K562 (cell line): ENCODE measurements at regions not wholly inside any gene's neighbourhood (a gene's known extent, or its start where the extent isn't known, plus 50 kb on each side); places are given as distances from the start of the nearest gene placed in this dataset.

ENCODE experiments used
- ATAC-seq: fragments of 200-7000 bp; cut with Tn5 transposase; 3 replicates; pipeline ENCODE4 v1.9.1; 2020; ENCODE audit warnings: moderate library complexity
- BruUV-seq: library from RNA; stranded (reverse); fragments of 400-500 nt; replicated peaks from 2 replicates; lab custom pipeline; 2021; lab: Mats Ljungman, UMichigan
- CTCF ChIA-PET: fragments of 300-600 bp; formaldehyde crosslinking; extraction: SDS; loops from one replicate; lab custom pipeline; 2021; ENCODE audit warnings: low intra/inter-chr PET ratio; lab: Yijun Ruan, JAX
- POLR2A ChIA-PET: fragments of 300-600, 350-650 bp; sonication (Branson Sonifier 250); formaldehyde crosslinking; extraction: SDS; loops from one replicate; lab custom pipeline; 2021; ENCODE audit warnings: antibody characterized with exemption, inconsistent platforms; lab: Yijun Ruan, JAX
- DNase-seq, 4 experiments: peaks; one replicate each; pipeline versions ENCODE4 v3.0.0 to v3.0.0-alpha.2; 2011 to 2018; ENCODE audit warnings: low spot score in 3 of 4, mixed read lengths in 3 of 4; ENCODE audit errors: extremely low read depth in 1 of 4
- FAIRE-seq: peaks from 2 replicates; lab custom pipeline; 2011; peaks lifted over from hg19 to GRCh38; lab: Jason Lieb, UNC
- H2AFZ ChIP-seq: 2 replicates; pipeline ENCODE4 v1.6.0; 2011; ENCODE audit warnings: low read depth, low read length, control low read depth, inconsistent platforms
- H3K27ac ChIP-seq: fragments of 200-600 bp; 3 replicates; pipeline ENCODE4 v1.8.0; 2011; ENCODE audit warnings: low read depth, mild to moderate bottlenecking, control low read depth, inconsistent platforms, low read length, moderate library complexity, mixed read lengths; ENCODE audit errors: extremely low read depth
- H3K27me3 ChIP-seq, 2 experiments: fragments of 300-600 bp in 1 of 2; 2 replicates in 1 of 2; 3 replicates in 1 of 2; pipeline versions ENCODE4 v1.6.0 to v1.8.0; 2011; ENCODE audit warnings: inconsistent platforms in 2 of 2, low read length in 2 of 2, mild to moderate bottlenecking in 1 of 2, mixed read lengths in 1 of 2, moderate library complexity in 1 of 2; ENCODE audit not compliant: control insufficient read depth in 2 of 2, insufficient read depth in 2 of 2
- H3K36me3 ChIP-seq: fragments of 300-600 bp; 3 replicates; pipeline ENCODE4 v1.8.0; 2011; ENCODE audit warnings: mild to moderate bottlenecking, low read length, inconsistent platforms; ENCODE audit not compliant: control insufficient read depth, insufficient read depth
- H3K4me1 ChIP-seq, 2 experiments: fragments of 200-600 bp in 1 of 2; replicated peaks in 1 of 2; 2 replicates in 1 of 2; 3 replicates in 1 of 2; pipeline versions ENCODE4 v1.5.1 to v1.8.0; 2011; ENCODE audit warnings: inconsistent platforms in 2 of 2, low read length in 2 of 2, mild to moderate bottlenecking in 1 of 2, mixed read lengths in 1 of 2, moderate library complexity in 1 of 2; ENCODE audit not compliant: control insufficient read depth in 2 of 2, insufficient read depth in 2 of 2
- H3K4me2 ChIP-seq: 2 replicates; pipeline ENCODE4 v1.6.1; 2011; ENCODE audit warnings: low read length, control low read depth, inconsistent platforms, mixed read lengths; ENCODE audit not compliant: insufficient read depth
- H3K4me3 ChIP-seq: fragments of 200-600 bp; sonication (generic), shearing (Covaris generic); 2 replicates; pipeline ENCODE4 v1.5.1; 2016; ENCODE audit warnings: control low read depth, inconsistent platforms
- H3K79me2 ChIP-seq: fragments of 200-600 bp; 3 replicates; pipeline ENCODE4 v1.8.0; 2011; ENCODE audit warnings: low read length, inconsistent platforms; ENCODE audit not compliant: control insufficient read depth, insufficient read depth
- H3K9ac ChIP-seq, 2 experiments: 2 replicates each; pipeline versions ENCODE4 v1.6.0 to v1.6.1; 2011; ENCODE audit warnings: low read depth in 2 of 2, low read length in 2 of 2, control low read depth in 1 of 2, inconsistent platforms in 1 of 2, mild to moderate bottlenecking in 1 of 2, mixed read lengths in 1 of 2; ENCODE audit not compliant: insufficient read depth in 1 of 2
- H3K9me1 ChIP-seq: one replicate; pipeline ENCODE4 v1.6.0; 2011; ENCODE audit warnings: inconsistent platforms, mild to moderate bottlenecking, low read length, moderate library complexity; ENCODE audit not compliant: control insufficient read depth, insufficient read depth
- H3K9me3 ChIP-seq: replicated peaks from 2 replicates; pipeline ENCODE4 v1.5.1; 2011; ENCODE audit warnings: low read depth, low read length, inconsistent platforms; ENCODE audit not compliant: control insufficient read depth, insufficient read depth
- H4K20me1 ChIP-seq: replicated peaks from 2 replicates; pipeline ENCODE4 v1.6.1; 2011; ENCODE audit warnings: low read length, inconsistent platforms, mixed read lengths; ENCODE audit not compliant: control insufficient read depth, insufficient read depth
- FOXA3 ChIP-seq, 2 experiments: fragments of 450-650 bp in 1 of 2; sonication (generic) in 1 of 2; formaldehyde crosslinking; IDR thresholded peaks in 1 of 2; conservative IDR thresholded peaks in 1 of 2; 2 replicates each; pipeline versions ENCODE4 v1.4.0 to v1.8.0; 2020 to 2022; ENCODE audit warnings: mild to moderate bottlenecking in 2 of 2, missing genetic modification reagents in 1 of 2
- HNRNPLL ChIP-seq: fragments of 200-400 bp; formaldehyde crosslinking; IDR thresholded peaks from 2 replicates; pipeline ENCODE4 v1.6.1; 2017; ENCODE audit warnings: low read length, low read depth, mild to moderate bottlenecking; ENCODE audit not compliant: poor library complexity, severe bottlenecking
- MAFG ChIP-seq: fragments of 450-650 bp; conservative IDR thresholded peaks from 2 replicates; pipeline ENCODE4 v1.6.1; 2016; ENCODE audit warnings: missing genetic modification characterization, missing compliant biosample characterization
- MAZ ChIP-seq, 2 experiments: fragments of 450-650 bp in 1 of 2; sonication (generic) in 1 of 2; formaldehyde crosslinking; IDR thresholded peaks in 1 of 2; conservative IDR thresholded peaks in 1 of 2; 2 replicates each; pipeline versions ENCODE4 v1.4.0 to v1.5.0; 2020; ENCODE audit warnings: mild to moderate bottlenecking in 1 of 2, missing genetic modification reagents in 1 of 2
- MBD1 ChIP-seq: fragments of 250-450 bp; sonication (Bioruptor Pico); IDR thresholded peaks from 2 replicates; pipeline ENCODE4 v1.8.0; 2022; ENCODE audit warnings: inconsistent platforms
- MECOM ChIP-seq: fragments of 250-450 bp; sonication (Bioruptor Pico); IDR thresholded peaks from 2 replicates; pipeline ENCODE4 v1.8.0; 2022; ENCODE audit warnings: inconsistent platforms
- RBM14 ChIP-seq: fragments of 200-400 bp; formaldehyde crosslinking; IDR thresholded peaks from 2 replicates; pipeline ENCODE4 v1.6.1; 2018; ENCODE audit warnings: low read depth, mild to moderate bottlenecking, low read length, moderate library complexity, borderline replicate concordance; ENCODE audit not compliant: insufficient read depth
- SUPT5H ChIP-seq: fragments of 450-650 bp; IDR thresholded peaks from 2 replicates; pipeline ENCODE4 v1.6.1; 2016
- XRCC4 ChIP-seq: IDR thresholded peaks from one replicate; pipeline ENCODE4 v1.6.1; 2011; ENCODE audit not compliant: insufficient read depth, insufficient read length; ENCODE audit errors: extremely low read depth
- YY1 ChIP-seq, 3 experiments: IDR thresholded peaks; 2 replicates each; pipeline ENCODE4 v1.6.1; 2011; ENCODE audit warnings: low read length in 2 of 3, mild to moderate bottlenecking in 2 of 3, moderate library complexity in 2 of 3, borderline replicate concordance in 1 of 3, control low read depth in 1 of 3, low read depth in 1 of 3; ENCODE audit not compliant: insufficient read depth in 3 of 3, insufficient replicate concordance in 2 of 3, control insufficient read depth in 1 of 3, insufficient read length in 1 of 3; ENCODE audit errors: extremely low read depth in 1 of 3
- WGBS: fragments of 100-300 bp; shearing (Covaris generic); methylation state at CpG from one replicate; pipeline ENCODE4 v1.1.6; 2016; ENCODE audit warnings: low coverage, mixed read lengths; ENCODE audit not compliant: insufficient coverage; ENCODE audit errors: missing lambda C conversion rate; 5-methylcytosine and 5-hydroxymethylcytosine counted together
- in situ Hi-C: fragments of 300-500 bp; cut with MboI; formaldehyde crosslinking; loops from 4 replicates; pipeline ENCODE4 v1.15.0; 2018; ENCODE audit warnings: inconsistent platforms, mixed read lengths
- intact Hi-C: fragments of 100-400 bp; cut with micrococcal nuclease; formaldehyde crosslinking; loops from 2 replicates; pipeline ENCODE4 v1.14.2; 2022
- TF ChIP-seq, protein P1 (sequence below): fragments of 250-450 bp; sonication (Bioruptor Pico); IDR thresholded peaks from 2 replicates; pipeline ENCODE4 v1.4.0; 2020

- CTCF ChIA-PET: no interaction called here
- no peaks in the 10 kb centered on the region for H3K79me2 ChIP-seq
- no TSS peak for BruUV-seq
- H4K20me1 ChIP-seq: no peaks in the 10 kb centered on the region
- H3K4me2 ChIP-seq: no peak overlapping the region
- no peak overlapping the region for H3K4me3 ChIP-seq
- H2AFZ ChIP-seq: no peak overlapping the region
- FAIRE-seq (no peak), DNase-seq (no peak)
- POLR2A ChIA-PET: no interaction called here
- H3K9me1 ChIP-seq: no peaks in the 10 kb centered on the region
- no peaks in the 10 kb centered on the region for H3K9me3 ChIP-seq
- no peaks in the 10 kb centered on the region for H3K36me3 ChIP-seq
- no peaks in the 10 kb centered on the region for H3K27me3 ChIP-seq
- in situ Hi-C loops: no loop called here
- no peak overlapping the region for H3K27ac ChIP-seq
- H3K4me1 ChIP-seq: no peaks in the 10 kb centered on the region
- intact Hi-C loops: no loop called here
- no peak overlapping the region for H3K9ac ChIP-seq
- TF ChIP-seq, protein P1, sequence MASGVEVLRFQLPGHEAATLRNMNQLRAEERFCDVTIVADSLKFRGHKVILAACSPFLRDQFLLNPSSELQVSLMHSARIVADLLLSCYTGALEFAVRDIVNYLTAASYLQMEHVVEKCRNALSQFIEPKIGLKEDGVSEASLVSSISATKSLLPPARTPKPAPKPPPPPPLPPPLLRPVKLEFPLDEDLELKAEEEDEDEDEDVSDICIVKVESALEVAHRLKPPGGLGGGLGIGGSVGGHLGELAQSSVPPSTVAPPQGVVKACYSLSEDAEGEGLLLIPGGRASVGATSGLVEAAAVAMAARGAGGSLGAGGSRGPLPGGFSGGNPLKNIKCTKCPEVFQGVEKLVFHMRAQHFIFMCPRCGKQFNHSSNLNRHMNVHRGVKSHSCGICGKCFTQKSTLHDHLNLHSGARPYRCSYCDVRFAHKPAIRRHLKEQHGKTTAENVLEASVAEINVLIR: no peak
- TF ChIP-seq, all 486 proteins: peak for 0
- 8% methylated on average over 2 of the region's 2 CpGs for WGBS
- ATAC-seq: no peak
Measured at GRCh38 chr4:29066861-29067260, 1653.3 kb upstream of the PCDH7 start.

GRCh38 chr4:29073571-29073970, 1646.6 kb upstream of the PCDH7 start:
- FAIRE-seq: no peak
- WGBS: 0% methylated on average over 1 of the region's 1 CpG
- TF ChIP-seq RBM14 (no peak), HNRNPLL (no peak), FOXA3 (CRISPR knock-in tag; conservative IDR thresholded peaks at IDR 0.05 in 1 of 2, IDR thresholded peaks at IDR 0.05 in 1 of 2) (no peak), MECOM (CRISPR knock-in tag) (no peak), YY1 (IDR thresholded peaks at IDR 0.05; ENCODE audit: borderline replicate concordance in 1 of 3, control insufficient read depth in 1 of 3, extremely low read depth in 1 of 3, insufficient read depth in 3 of 3, insufficient read length in 1 of 3, insufficient replicate concordance in 2 of 3, low read depth in 1 of 3, low read length in 2 of 3) (no peak), MBD1 (no peak), MAFG (tag) (no peak), XRCC4 (no peak), SUPT5H (no peak), MAZ (CRISPR knock-in tag; conservative IDR thresholded peaks at IDR 0.05 in 1 of 2, IDR thresholded peaks at IDR 0.05 in 1 of 2) (no peak)

More at GRCh38 chr4:29073571-29073970, 1646.6 kb upstream of the PCDH7 start:
- H4K20me1 ChIP-seq: no peaks in the 10 kb centered on the region
- no peak overlapping the region for H3K4me2 ChIP-seq
- H3K36me3 ChIP-seq: no peaks in the 10 kb centered on the region
- DNase-seq (no peak), ATAC-seq (no peak)
- H3K4me1 ChIP-seq: no peaks in the 10 kb centered on the region
- CTCF ChIA-PET: no interaction called here
- in situ Hi-C loops (no loop called here), intact Hi-C loops (no loop called here)
- no peak overlapping the region for H3K4me3 ChIP-seq
- H3K9me3 ChIP-seq: 0 out of 2 replicates have a peak, but pooled peaks cover 2% of the 10 kb centered on the region
- H3K27ac ChIP-seq: no peak overlapping the region
- POLR2A ChIA-PET: no interaction called here
- BruUV-seq: no TSS peak
- H3K9ac ChIP-seq: no peak overlapping the region
- no peaks in the 10 kb centered on the region for H3K27me3 ChIP-seq
- H2AFZ ChIP-seq: no peak overlapping the region
- no peaks in the 10 kb centered on the region for H3K79me2 ChIP-seq
- no peaks in the 10 kb centered on the region for H3K9me1 ChIP-seq
